ENCODE measurements at regions not wholly inside any gene's neighbourhood (a gene's known extent, or its start where the extent isn't known, plus 50 kb on each side); places are given as distances from the start of the nearest gene placed in this dataset.

- no peak for DNase-seq
Observed at GRCh38 chr13:107367258-107367657, 799.3 kb upstream of the ARGLU1 start.

GRCh38 chr13:107365466-107366215 is 797.7 kb upstream of the ARGLU1 start:
- no peak for DNase-seq

DNA sequence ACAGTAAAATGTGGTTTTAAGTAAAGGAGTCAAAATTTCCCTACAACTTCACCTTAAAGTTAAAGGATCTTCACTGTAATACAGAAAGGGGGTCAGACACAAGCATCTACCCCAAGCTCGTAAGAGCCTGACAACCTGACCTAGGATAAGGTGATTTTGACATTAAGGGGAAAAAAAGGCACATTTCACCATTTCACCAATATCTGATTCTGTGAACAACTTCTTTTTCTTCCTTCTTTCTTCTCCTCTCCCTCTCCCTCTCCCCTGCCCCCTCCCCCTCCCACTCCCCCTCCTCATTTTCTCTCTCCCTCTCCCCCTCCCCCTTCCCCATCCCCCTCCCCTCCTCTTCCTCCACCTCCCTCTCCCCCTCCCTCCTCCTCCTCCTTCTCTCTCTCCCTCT is 796.7 kb upstream of the ARGLU1 start:
- DNase-seq, result no peak

DNA sequence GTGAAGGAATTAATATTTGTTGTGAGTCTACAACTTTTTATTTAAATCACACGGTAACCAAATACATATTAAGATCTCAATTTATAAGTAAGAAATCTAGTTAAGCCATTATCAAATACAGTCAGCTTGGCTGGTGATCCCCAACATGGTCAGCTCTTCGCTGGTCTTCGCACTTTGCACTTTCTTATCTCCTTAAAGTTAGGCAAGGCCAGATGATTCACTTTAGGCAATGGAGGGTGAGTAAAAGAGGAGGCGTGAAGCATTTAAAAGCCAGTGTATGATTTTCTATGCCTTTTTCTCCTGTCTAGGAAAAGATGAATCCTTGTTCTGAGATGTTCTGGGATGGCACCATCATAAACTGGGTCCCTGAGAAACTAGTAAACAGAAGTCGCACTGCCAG is 793.7 kb upstream of the ARGLU1 start:
- no peak for DNase-seq

DNA sequence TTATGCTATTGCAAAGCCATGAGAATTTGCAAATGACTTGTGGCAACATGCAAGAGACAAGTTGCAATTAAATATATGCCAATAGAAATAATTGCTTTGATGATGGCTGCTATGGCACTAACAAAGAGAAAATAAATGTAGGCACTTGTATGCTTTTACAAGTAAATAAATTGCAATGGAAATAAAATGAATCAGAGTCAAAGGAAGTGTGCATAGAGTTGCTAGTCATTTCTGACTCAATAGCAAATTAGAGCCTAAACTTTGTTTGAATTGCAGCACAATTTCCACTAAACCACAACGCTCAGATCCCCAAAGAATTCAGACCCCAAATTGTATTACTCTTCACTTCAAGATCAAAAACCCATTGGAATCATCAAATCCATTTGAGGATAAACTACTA is 792.1 kb upstream of the ARGLU1 start:
- DNase-seq, result peak; percentile 56

GRCh38 chr13:107358866-107359265 is 790.9 kb upstream of the ARGLU1 start:
- DNase-seq, result no peak

DNA sequence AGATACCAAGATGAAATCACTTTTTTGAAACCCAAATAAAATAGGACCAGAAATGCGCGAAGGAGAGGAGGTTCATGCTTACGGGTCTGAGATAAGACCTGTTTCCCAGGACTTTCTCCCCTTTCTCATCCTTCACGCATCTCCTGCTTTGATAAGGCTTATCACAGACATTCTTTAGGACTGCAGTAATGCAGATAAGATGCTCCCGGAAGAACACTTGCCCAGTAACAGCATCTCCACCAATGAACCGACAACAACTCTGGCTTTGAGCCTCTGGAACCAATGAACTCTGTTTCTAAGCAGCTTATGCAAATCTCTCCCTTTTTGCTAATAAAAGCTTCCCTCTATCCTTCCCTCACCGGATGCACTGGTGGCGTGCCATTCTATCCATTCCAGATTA is 783.4 kb upstream of the ARGLU1 start:
- DNase-seq, result no peak

- DNase-seq, result no peak
Observed at GRCh38 chr13:107348925-107349324, 781.0 kb upstream of the ARGLU1 start.

- no peak for DNase-seq
Observed at GRCh38 chr13:107348471-107348870, 780.5 kb upstream of the ARGLU1 start.

DNA sequence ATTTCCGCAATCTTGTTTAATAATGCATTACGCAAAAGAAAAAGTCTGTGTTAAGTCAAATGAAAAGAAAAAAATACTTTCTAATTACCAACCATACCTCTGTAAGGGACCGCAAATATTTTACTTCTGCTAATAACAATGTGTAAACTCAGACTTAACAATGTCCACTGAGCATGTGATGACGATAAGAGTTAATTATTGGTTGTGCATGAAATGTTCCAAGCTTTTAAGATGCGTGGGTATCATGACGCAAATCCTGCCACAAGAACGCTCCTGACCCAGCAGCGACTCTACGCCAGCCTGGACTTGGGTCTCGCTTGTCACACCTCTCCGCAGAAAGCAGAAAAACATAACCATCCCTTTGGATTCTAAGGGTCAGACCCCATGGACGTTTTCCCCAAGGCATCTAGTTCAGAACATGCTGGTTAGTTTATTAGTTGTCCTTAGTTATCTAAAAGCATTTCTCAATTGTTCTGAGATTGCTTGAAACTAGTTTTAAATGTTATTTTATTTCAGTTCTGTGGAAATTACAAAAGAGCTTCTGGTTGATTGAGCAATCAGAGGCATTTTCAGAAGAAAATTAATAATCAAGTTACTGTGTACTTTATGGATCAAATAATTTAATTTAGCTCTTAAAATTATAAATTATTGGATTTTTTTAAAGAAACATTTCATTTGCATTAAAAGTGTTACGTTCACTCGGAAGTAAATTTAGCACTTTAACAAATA is 779.9 kb upstream of the ARGLU1 start:
- DNase-seq, result no peak

GRCh38 chr13:107342747-107343146 is 774.8 kb upstream of the ARGLU1 start:
- no peak for DNase-seq

GRCh38 chr13:107339209-107339608 is 771.3 kb upstream of the ARGLU1 start:
- DNase-seq, result no peak

- DNase-seq, result no peak
Observed at GRCh38 chr13:107332188-107332587, 764.3 kb upstream of the ARGLU1 start.

DNA sequence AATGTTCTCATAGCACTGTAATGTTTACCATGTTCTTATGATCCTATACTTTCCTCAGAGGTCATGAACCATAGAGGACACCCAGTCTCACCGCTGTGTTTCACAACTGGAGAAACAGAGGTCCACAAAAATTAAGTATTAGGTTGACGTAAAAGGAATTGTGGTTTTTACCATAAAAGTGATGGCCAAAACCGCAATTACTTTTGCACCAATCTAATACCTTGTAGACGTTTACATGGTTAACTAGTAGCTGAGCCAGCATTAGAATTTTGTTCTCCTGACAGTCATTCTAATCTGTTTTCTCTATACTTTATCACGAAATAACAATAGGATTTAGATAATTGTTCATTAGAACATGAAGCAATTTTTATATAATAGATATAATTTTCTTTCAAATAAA is 763.4 kb upstream of the ARGLU1 start:
- DNase-seq, result no peak

DNA sequence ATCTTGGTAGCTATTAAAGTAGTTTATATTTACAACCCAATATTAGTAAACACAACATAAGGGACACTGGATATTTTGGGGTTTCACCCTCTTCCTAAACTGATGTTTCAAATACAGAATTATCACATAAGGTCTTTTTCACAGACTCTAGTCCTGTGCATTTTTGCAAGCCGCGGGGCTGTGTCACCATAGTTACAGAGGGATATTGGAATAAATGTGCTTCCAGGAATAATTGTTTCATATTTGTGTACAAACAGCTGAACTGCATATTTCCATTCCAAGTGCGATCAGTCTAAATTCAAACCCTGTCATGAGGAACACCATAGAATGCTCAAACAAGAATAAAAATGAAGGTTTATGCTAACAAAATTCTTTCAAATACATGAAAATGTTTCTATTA is 762.5 kb upstream of the ARGLU1 start:
- DNase-seq, result no peak

DNA sequence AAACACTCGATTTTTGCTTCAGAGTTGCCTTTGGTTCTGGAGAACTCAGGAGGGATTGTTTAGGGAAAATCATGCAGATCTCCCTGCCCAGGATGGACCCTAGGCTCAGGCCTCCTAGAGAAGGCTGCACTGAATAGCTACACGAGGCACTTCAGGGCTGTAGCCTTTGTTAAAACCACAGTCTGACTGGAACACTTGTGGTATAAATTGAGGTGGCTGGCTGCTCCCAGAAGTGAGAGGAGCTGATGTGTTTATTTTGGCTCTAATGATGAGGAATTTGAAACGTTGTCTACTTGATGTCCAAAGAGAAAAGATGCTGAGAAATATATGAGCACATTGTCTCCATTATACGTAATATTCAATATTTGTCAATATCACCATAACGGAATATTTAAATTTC is 762.1 kb upstream of the ARGLU1 start:
- DNase-seq, result peak; percentile 17

DNA sequence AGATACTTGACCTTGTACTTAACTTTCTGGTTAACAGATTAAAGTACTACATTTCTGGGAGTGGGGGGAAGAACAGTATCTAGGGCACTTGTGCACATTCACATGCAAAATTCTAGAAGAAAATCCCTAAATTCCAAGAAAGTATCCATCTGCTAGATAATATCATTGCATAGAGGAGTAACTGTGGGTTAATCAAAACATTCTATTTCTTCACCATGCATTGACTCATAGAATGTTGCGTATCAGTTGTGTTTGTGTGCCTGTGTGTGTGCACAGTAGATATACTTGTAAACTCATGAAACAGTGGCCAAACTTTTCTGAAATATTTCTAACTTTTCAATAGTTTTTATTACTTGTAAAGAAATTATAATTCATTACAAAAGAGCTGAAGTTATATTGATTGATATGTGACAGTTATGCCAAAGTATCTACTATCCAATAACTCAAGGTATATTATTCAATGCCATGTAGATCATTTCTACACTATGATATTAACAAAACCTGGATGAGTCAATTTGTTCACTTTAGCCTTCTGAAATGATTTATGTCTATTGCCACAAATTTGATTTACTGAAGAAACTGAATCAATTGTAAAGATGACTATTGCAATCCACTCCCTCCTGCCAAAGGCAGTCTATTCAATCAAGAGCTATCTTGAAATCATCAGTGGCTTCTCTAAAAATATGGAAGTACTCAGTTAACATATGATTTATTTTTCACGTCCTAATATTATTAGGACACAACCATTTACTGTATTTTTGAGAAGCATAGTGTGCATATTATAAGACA is 756.7 kb upstream of the ARGLU1 start:
- DNase-seq, result no peak

- DNase-seq, result no peak
Observed at GRCh38 chr13:107322228-107322627, 754.3 kb upstream of the ARGLU1 start.

- no peak for DNase-seq
Observed at GRCh38 chr13:107305178-107305577, 737.2 kb upstream of the ARGLU1 start.

DNA sequence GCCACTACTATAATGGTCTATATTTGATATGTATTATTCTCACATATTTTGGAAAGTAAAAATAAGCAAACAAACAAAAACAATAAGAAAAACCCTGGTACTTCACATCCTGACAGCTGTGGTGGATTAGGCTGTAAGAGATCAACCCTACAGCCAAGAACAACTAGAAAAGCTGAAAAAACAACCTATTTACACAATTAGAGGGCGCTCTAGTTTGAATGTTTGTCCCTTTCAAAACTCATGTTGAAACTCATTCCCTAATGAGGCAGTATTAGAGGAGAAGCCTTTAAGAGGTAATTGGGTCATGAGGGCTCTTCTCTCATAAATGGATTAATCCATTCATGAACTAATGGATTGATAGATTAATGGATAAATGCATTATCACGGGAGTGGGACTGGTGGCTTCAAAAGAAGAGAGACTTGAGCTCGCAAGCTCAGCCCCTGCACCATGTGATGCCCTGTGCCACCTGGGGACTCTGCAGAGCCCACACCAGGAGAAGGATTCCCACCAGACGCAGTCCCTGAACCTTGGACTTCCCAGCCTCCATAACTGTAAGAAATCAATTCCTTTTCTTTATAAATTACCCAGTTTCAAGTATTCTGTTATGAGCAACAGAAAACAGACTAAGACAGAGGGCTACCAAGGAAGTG is 733.9 kb upstream of the ARGLU1 start:
- peak; percentile 35 for DNase-seq

GRCh38 chr13:107299717-107300116 is 731.8 kb upstream of the ARGLU1 start:
- no peak for DNase-seq

DNA sequence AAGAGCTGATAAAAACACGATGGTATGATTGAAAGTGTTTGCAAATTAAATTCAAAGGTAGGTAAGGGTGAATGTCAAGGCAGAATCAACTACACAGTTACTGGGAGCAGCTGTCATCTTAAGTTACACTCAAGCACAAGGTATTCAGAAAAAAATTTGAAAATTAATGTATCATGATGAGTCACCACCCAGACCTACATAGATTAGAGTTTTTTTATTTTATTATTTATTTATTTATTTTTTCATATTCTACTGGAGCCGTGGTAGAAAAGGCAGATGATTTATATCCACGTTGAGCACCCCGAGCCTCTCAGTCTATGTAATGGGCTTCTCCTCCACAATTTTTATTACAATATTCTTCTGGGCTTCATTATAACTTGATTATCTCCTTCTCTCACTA is 728.9 kb upstream of the ARGLU1 start:
- DNase-seq, result no peak

DNA sequence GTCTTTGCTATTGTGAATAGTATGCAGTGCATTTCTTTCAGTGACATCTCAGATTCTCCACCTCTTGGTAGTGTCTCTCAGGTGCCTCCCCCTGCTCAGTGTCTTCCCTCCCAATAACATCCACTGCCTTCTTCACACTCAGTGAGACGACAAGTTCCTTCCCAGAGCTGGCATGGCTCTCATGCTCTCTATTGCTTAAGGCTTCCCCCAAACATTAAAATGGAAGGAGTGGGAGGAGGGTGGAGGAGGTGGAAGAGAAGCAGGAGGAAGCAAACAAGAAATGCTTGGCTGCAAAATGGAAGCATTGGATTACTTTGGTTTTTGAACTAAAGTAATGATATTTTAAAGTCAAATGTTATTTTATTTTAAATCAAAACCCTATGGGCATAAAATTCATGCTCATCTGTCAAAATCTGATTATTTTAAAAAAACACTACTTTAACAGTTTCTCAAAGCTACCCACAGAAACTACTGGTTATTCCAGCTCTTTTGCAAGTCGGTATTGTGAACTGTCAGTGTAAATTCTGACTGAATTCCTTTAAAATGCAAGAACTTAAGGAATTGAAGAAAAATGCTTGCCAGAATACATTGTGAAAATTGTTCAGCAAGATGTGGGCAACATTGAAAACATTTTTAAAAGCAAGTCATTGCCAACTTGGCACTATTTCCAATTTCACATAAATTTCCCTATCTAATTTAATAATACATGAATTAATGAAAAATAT is 727.6 kb upstream of the ARGLU1 start:
- no peak for DNase-seq
